ENCODE measurements at regions not wholly inside any gene's neighbourhood (a gene's known extent, or its start where the extent isn't known, plus 50 kb on each side); places are given as distances from the start of the nearest gene placed in this dataset.

DNA sequence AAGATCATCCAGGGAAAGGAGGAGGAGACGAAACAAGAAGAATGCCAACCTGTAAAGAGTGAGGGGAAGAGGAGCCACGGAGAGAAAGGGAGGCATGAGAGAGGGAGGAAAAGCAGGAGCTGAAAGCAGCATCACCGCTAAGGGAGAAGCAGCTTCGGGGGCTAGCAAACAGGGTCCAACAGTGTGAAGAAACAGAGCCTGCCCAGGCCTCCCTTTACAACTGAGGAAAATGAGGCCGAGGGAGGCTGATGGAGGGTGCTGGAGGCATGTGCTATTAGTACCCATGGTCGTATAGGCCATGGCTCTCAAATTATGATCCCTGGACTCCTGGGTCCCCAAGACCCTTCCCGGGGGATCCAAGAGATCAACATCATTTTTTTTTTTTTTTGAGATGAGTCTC, 50.4 kb upstream of the ASPRV1 start:
- Histone ChIP-seq H3K27me3 (ENCODE audit: control insufficient read depth in 2 of 2, insufficient read depth in 1 of 2, low read length in 1 of 2) (no peaks in the 10 kb centered on the region), H3K36me3 (ENCODE audit: control insufficient read depth in 2 of 2, insufficient read depth in 2 of 2, low read length in 1 of 2) (peaks cover 3 to 4% of the 10 kb centered on the region in 2 donors), H3K4me1 (ENCODE audit: control insufficient read depth in 2 of 2, insufficient read depth in 2 of 2, low read length in 2 of 2) (peaks cover 5 to 15% of the 10 kb centered on the region in 2 donors), H3K9me3 (ENCODE audit: control insufficient read depth in 2 of 2, insufficient read depth in 1 of 2, low read length in 1 of 2) (no peaks in the 10 kb centered on the region), H3K4me3 (ENCODE audit: low read length in 2 of 2) (no peak overlapping the region), H3K27ac (ENCODE audit: low read depth in 1 of 2, low read length in 1 of 2) (no peak overlapping the region)
- WGBS: 98% methylated on average over 7 of the region's 7 CpGs
- no peak for DNase-seq (ENCODE audit: low read depth in 6 of 9, low spot score in 9 of 9)

- Histone ChIP-seq H3K4me1 (ENCODE audit: control insufficient read depth in 2 of 2, insufficient read depth in 2 of 2, low read length in 2 of 2) (peaks cover 10 to 17% of the 10 kb centered on the region in 2 donors), H3K27me3 (ENCODE audit: control insufficient read depth in 2 of 2, insufficient read depth in 1 of 2, low read length in 1 of 2) (no peaks in the 10 kb centered on the region), H3K27ac (ENCODE audit: low read depth in 1 of 2, low read length in 1 of 2) (no peak overlapping the region), H3K9me3 (ENCODE audit: control insufficient read depth in 2 of 2, insufficient read depth in 1 of 2, low read length in 1 of 2) (no peaks in the 10 kb centered on the region), H3K4me3 (ENCODE audit: low read length in 2 of 2) (no peak overlapping the region), H3K36me3 (ENCODE audit: control insufficient read depth in 2 of 2, insufficient read depth in 2 of 2, low read length in 1 of 2) (peaks cover 3 to 4% of the 10 kb centered on the region in 2 donors)
- WGBS: 86% methylated on average over 4 of the region's 4 CpGs
- DNase-seq (ENCODE audit: low read depth in 6 of 9, low spot score in 9 of 9): no peak
Measured at GRCh38 chr2:70011335-70011734, 49.9 kb upstream of the ASPRV1 start.

All from thymus (tissue), 11 donors.